ENCODE measurements at regions not wholly inside any gene's neighbourhood (a gene's known extent, or its start where the extent isn't known, plus 50 kb on each side); places are given as distances from the start of the nearest gene placed in this dataset.

- DNase-seq, result no peak
- ATAC-seq (ENCODE audit: low read depth), result no peak
- Mint-ChIP-seq H3K4me3 (no peak overlapping the region), H3K27me3 (no peaks in the 10 kb centered on the region), H3K36me3 (no peaks in the 10 kb centered on the region), H3K4me1 (peaks cover 5% of the 10 kb centered on the region), H3K27ac (no peak overlapping the region), H3K9me3 (peaks cover 3% of the 10 kb centered on the region)
- POLR2A ChIA-PET, result no interaction called here
Measured at GRCh38 chr7:45979275-45980180, 58.5 kb upstream of the IGFBP3 start.

DNA sequence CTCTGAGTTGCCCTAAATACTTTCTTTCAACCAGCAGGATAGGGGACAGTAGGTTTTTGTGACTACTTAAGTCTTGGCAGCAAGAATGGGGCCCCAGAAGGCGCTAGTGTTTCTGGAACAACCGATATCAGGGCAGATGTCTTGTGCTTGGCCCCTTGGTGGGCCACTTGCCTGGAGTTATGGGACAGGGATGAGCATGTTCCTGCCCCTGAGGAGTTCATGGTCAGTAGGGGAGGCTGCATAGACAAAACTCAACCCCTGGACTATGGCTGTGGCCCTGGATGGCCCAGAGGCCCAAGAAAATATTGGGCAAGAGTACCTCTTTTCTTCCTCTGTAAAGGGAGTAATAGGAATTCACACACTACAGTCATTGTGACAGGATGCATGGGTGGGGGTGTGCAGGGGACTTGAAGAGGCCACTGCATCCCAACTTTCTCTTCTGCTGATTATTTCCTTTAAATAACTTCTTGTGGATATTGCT, 57.7 kb upstream of the IGFBP3 start:
- POLR2A ChIA-PET, result no interaction called here
- peaks cover 3% of the 10 kb centered on the region for H3K9me3 Mint-ChIP-seq
- H3K4me1 Mint-ChIP-seq, result peaks cover 5% of the 10 kb centered on the region
- ATAC-seq (ENCODE audit: low read depth) (no peak), DNase-seq (no peak)
- no peaks in the 10 kb centered on the region for H3K27me3 Mint-ChIP-seq
- no peaks in the 10 kb centered on the region for H3K36me3 Mint-ChIP-seq
- no peak overlapping the region for H3K4me3 Mint-ChIP-seq
- no peak overlapping the region for H3K27ac Mint-ChIP-seq

GRCh38 chr7:45978010-45978681, 57.1 kb upstream of the IGFBP3 start:
- Mint-ChIP-seq H3K4me1 (peaks cover 5% of the 10 kb centered on the region), H3K4me3 (no peak overlapping the region), H3K27ac (no peak overlapping the region), H3K27me3 (no peaks in the 10 kb centered on the region), H3K9me3 (peaks cover 3% of the 10 kb centered on the region), H3K36me3 (no peaks in the 10 kb centered on the region)
- ATAC-seq (ENCODE audit: low read depth) (no peak), DNase-seq (no peak)
- POLR2A ChIA-PET, result no interaction called here

- no peak for DNase-seq
- POLR2A ChIA-PET, result no interaction called here
- Mint-ChIP-seq H3K4me3 (no peak overlapping the region), H3K27ac (no peak overlapping the region), H3K36me3 (no peaks in the 10 kb centered on the region), H3K27me3 (no peaks in the 10 kb centered on the region), H3K4me1 (peaks cover 10% of the 10 kb centered on the region), H3K9me3 (peaks cover 3% of the 10 kb centered on the region)
- no peak for ATAC-seq (ENCODE audit: low read depth)
Measured at GRCh38 chr7:45977256-45977780, 56.2 kb upstream of the IGFBP3 start.

DNA sequence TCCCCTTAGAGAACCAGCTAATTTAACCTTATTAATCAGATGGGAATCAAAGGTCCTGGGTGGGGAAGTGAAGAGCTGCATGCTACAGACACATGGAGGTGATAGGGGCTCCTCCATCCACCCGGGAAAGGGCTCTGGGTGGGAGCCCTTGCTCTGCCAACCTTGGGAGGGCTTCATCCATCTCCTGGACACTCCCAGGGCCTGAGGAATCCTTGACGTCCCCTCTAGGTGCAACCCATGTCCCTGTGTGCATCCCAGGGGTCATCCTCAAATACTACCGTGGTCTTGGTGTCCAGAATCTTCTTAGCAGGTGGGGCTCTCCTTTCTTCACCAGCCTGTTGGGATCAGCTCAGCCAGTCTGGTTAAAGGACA, 55.4 kb upstream of the IGFBP3 start:
- Mint-ChIP-seq H3K4me1 (peaks cover 10% of the 10 kb centered on the region), H3K4me3 (no peak overlapping the region), H3K27me3 (no peaks in the 10 kb centered on the region), H3K9me3 (no peaks in the 10 kb centered on the region), H3K27ac (no peak overlapping the region), H3K36me3 (no peaks in the 10 kb centered on the region)
- POLR2A ChIA-PET, result no interaction called here
- DNase-seq, result no peak
- no peak for ATAC-seq (ENCODE audit: low read depth)

- ATAC-seq (ENCODE audit: low read depth) (no peak), DNase-seq (no peak)
- POLR2A ChIA-PET, result no interaction called here
- Mint-ChIP-seq H3K4me3 (no peak overlapping the region), H3K4me1 (peaks cover 10% of the 10 kb centered on the region), H3K9me3 (no peaks in the 10 kb centered on the region), H3K27ac (no peak overlapping the region), H3K36me3 (no peaks in the 10 kb centered on the region), H3K27me3 (no peaks in the 10 kb centered on the region)
Measured at GRCh38 chr7:45975847-45976484, 54.9 kb upstream of the IGFBP3 start.

DNA sequence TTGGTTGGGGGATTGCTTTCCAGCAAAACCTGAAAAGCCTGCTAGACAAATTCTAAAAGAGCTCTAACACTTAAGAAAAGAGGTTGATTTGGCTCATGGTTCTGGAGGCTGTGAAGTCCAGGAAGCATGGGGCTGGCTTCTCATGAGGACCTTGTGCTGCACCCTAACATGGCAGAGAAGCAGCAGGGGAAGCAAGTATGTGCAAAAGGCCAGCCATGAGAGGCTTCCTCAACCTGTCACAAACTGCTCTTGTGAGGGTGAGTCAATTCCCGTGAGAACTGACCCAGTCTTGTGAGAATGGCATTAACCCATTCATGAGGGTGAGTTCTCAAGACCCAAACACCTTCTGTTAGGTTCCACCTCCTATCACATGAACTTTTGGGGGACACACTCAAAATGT, 54.3 kb upstream of the IGFBP3 start:
- Mint-ChIP-seq H3K9me3 (no peaks in the 10 kb centered on the region), H3K27ac (no peak overlapping the region), H3K36me3 (no peaks in the 10 kb centered on the region), H3K27me3 (no peaks in the 10 kb centered on the region), H3K4me3 (no peak overlapping the region), H3K4me1 (peaks cover 10% of the 10 kb centered on the region)
- DNase-seq, result no peak
- POLR2A ChIA-PET, result interaction anchor here (0.7 kb wide), 1 partner anchor 14 kb away, joined by 3 read pairs; no protein-coding TSS in a partner anchor
- no peak for ATAC-seq (ENCODE audit: low read depth)

GRCh38 chr7:45974540-45975360, 53.7 kb upstream of the IGFBP3 start:
- Mint-ChIP-seq H3K36me3 (no peaks in the 10 kb centered on the region), H3K4me1 (peaks cover 10% of the 10 kb centered on the region), H3K4me3 (no peak overlapping the region), H3K27ac (no peak overlapping the region), H3K9me3 (no peaks in the 10 kb centered on the region), H3K27me3 (peaks cover 2% of the 10 kb centered on the region)
- POLR2A ChIA-PET, result interaction anchor here (0.7 kb wide), 1 partner anchor 14 kb away, joined by 3 read pairs; no protein-coding TSS in a partner anchor
- ATAC-seq (ENCODE audit: low read depth) (no peak), DNase-seq (no peak)

GRCh38 chr7:45973725-45974532, 52.9 kb upstream of the IGFBP3 start:
- no peaks in the 10 kb centered on the region for H3K9me3 Mint-ChIP-seq
- ATAC-seq (ENCODE audit: low read depth) (no peak), DNase-seq (no peak)
- POLR2A ChIA-PET, result no interaction called here
- H3K4me3 Mint-ChIP-seq, result no peak overlapping the region
- no peak overlapping the region for H3K27ac Mint-ChIP-seq
- H3K4me1 Mint-ChIP-seq, result peaks cover 10% of the 10 kb centered on the region
- peaks cover 2% of the 10 kb centered on the region for H3K27me3 Mint-ChIP-seq
- H3K36me3 Mint-ChIP-seq, result no peaks in the 10 kb centered on the region

DNA sequence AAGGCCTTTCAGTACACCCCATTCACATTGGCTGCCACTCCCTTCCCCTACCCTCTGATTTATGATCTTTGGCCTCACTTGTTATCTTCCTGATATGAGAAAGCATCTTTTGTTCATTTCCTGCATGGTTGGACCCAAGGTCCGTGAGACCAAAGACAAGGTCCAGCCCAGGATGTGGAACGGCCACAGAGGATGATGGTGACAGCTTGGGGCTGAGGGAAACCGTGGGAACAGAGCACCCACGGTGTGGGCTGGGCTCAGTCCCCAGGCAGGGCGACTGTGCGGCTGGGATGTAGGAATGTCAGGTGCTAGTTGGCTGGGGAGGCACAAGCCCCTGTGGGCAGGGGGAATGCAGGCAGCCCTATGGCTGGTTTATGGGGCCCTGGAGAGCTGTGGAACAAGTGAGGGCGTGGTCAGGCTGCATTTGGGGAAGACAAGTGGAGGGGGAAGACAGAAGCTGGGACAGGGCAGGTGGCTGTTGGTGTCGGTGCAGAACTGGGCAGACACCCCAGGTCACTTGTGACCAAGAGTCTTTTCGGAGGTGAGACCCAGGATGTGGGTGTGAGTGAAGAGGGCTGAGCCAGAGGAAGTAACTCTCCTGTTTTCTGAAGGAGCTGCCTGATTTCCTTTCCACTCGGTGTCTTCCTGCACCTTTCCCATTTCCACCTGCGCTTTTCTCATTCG, 51.7 kb upstream of the IGFBP3 start:
- Mint-ChIP-seq H3K27me3 (peaks cover 2% of the 10 kb centered on the region), H3K36me3 (no peaks in the 10 kb centered on the region), H3K27ac (no peak overlapping the region), H3K9me3 (no peaks in the 10 kb centered on the region), H3K4me3 (no peak overlapping the region), H3K4me1 (peaks cover 6% of the 10 kb centered on the region)
- DNase-seq (no peak), ATAC-seq (ENCODE audit: low read depth) (no peak)
- POLR2A ChIA-PET, result no interaction called here

GRCh38 chr7:45971661-45972175, 50.6 kb upstream of the IGFBP3 start:
- DNase-seq (no peak), ATAC-seq (ENCODE audit: low read depth) (no peak)
- no peak overlapping the region for H3K27ac Mint-ChIP-seq
- H3K4me1 Mint-ChIP-seq, result peaks cover 6% of the 10 kb centered on the region
- no peak overlapping the region for H3K4me3 Mint-ChIP-seq
- no peaks in the 10 kb centered on the region for H3K9me3 Mint-ChIP-seq
- POLR2A ChIA-PET, result no interaction called here
- peaks cover 2% of the 10 kb centered on the region for H3K27me3 Mint-ChIP-seq
- H3K36me3 Mint-ChIP-seq, result no peaks in the 10 kb centered on the region

DNA sequence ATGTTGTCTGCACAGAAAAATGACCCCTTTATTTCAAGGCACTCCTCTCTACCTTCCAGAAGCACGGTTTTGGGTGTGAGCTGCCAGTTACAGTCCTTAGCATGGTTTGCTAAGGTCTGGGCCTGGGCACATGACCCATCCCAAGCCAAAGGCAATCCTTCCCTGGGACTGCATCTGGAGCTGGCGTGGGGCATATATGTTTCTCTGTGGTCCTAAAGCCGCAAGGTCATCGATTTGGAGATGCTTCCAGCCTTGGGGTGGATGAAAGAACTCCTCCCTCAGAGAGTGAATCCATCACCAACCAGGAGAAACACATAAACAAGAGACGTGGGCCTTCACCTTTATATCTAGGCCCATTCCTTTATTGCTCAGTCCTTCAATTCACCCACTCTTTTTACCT, 50.1 kb upstream of the IGFBP3 start:
- POLR2A ChIA-PET, result no interaction called here
- Mint-ChIP-seq H3K4me3 (no peak overlapping the region), H3K9me3 (no peaks in the 10 kb centered on the region), H3K27me3 (peaks cover 2% of the 10 kb centered on the region), H3K4me1 (peaks cover 6% of the 10 kb centered on the region), H3K36me3 (no peaks in the 10 kb centered on the region), H3K27ac (no peak overlapping the region)
- ATAC-seq (ENCODE audit: low read depth) (no peak), DNase-seq (no peak)
